ENCODE measurements at regions not wholly inside any gene's neighbourhood (a gene's known extent, or its start where the extent isn't known, plus 50 kb on each side); places are given as distances from the start of the nearest gene placed in this dataset.
"Not testable (repeated sequence)": the region's sequence is repeated elsewhere in the genome, so short reads cannot be mapped to it uniquely, and the experiment has no call there.

- Histone ChIP-seq H3K4me3 (ENCODE audit: insufficient read depth, low read depth, low read length) (no peak overlapping the region), H3K4me1 (ENCODE audit: insufficient read depth, low read length) (no peaks in the 10 kb centered on the region), H3K79me2 (ENCODE audit: insufficient read depth, low read length) (no peaks in the 10 kb centered on the region), H3K4me2 (ENCODE audit: low read length) (no peak overlapping the region), H3K27ac (ENCODE audit: low read depth, low read length) (no peak overlapping the region), H3K27me3 (ENCODE audit: insufficient read depth, low read length) (no peaks in the 10 kb centered on the region), H3K9me3 (ENCODE audit: insufficient read depth, low read depth, low read length) (no peaks in the 10 kb centered on the region), H3K36me3 (ENCODE audit: insufficient read depth, low read length) (no peaks in the 10 kb centered on the region), H4K20me1 (ENCODE audit: insufficient read depth, low read length) (no peaks in the 10 kb centered on the region), H3K9ac (ENCODE audit: low read length) (no peak overlapping the region), H2AFZ (ENCODE audit: low read depth, low read length) (no peak overlapping the region)
- Mint-ChIP-seq H3K9me3 (ENCODE audit: unreplicated experiment) (no peaks in the 10 kb centered on the region), H3K4me3 (ENCODE audit: unreplicated experiment) (no peak overlapping the region), H3K36me3 (ENCODE audit: low read depth, unreplicated experiment) (no peaks in the 10 kb centered on the region), H3K4me1 (ENCODE audit: low read depth, unreplicated experiment) (no peaks in the 10 kb centered on the region), H3K27ac (ENCODE audit: unreplicated experiment) (no peak overlapping the region), H3K27me3 (ENCODE audit: low read depth, unreplicated experiment) (peaks cover 12% of the 10 kb centered on the region)
- DNase-seq (ENCODE audit: low read depth): no peak
- TF ChIP-seq CTCF (IDR thresholded peaks at IDR 0.05; ENCODE audit: insufficient read depth, low read depth, low read length) (no peak), EZH2 (IDR thresholded peaks at IDR 0.05; ENCODE audit: insufficient read depth, low read length) (no peak)
- no peak for FAIRE-seq
Measured at GRCh38 chr2:14996351-14997014, 364.0 kb downstream of the LRATD1 start.

- Histone ChIP-seq H3K36me3 (ENCODE audit: insufficient read depth, low read length) (no peaks in the 10 kb centered on the region), H4K20me1 (ENCODE audit: insufficient read depth, low read length) (no peaks in the 10 kb centered on the region), H3K27ac (ENCODE audit: low read depth, low read length) (no peak overlapping the region), H3K9ac (ENCODE audit: low read length) (no peak overlapping the region), H2AFZ (ENCODE audit: low read depth, low read length) (no peak overlapping the region), H3K27me3 (ENCODE audit: insufficient read depth, low read length) (no peaks in the 10 kb centered on the region), H3K79me2 (ENCODE audit: insufficient read depth, low read length) (no peaks in the 10 kb centered on the region), H3K4me3 (ENCODE audit: insufficient read depth, low read depth, low read length) (no peak overlapping the region), H3K4me1 (ENCODE audit: insufficient read depth, low read length) (no peaks in the 10 kb centered on the region), H3K4me2 (ENCODE audit: low read length) (no peak overlapping the region), H3K9me3 (ENCODE audit: insufficient read depth, low read depth, low read length) (no peaks in the 10 kb centered on the region)
- H3K36me3 Mint-ChIP-seq (ENCODE audit: low read depth, unreplicated experiment): no peaks in the 10 kb centered on the region
- no peaks in the 10 kb centered on the region for H3K9me3 Mint-ChIP-seq (ENCODE audit: unreplicated experiment)
- DNase-seq (ENCODE audit: low read depth) (no peak), FAIRE-seq (no peak)
- no peak overlapping the region for H3K4me3 Mint-ChIP-seq (ENCODE audit: unreplicated experiment)
- peaks cover 12% of the 10 kb centered on the region for H3K27me3 Mint-ChIP-seq (ENCODE audit: low read depth, unreplicated experiment)
- H3K4me1 Mint-ChIP-seq (ENCODE audit: low read depth, unreplicated experiment): no peaks in the 10 kb centered on the region
- no peak overlapping the region for H3K27ac Mint-ChIP-seq (ENCODE audit: unreplicated experiment)
- TF ChIP-seq CTCF (IDR thresholded peaks at IDR 0.05; ENCODE audit: insufficient read depth, low read depth, low read length) (no peak), EZH2 (IDR thresholded peaks at IDR 0.05; ENCODE audit: insufficient read depth, low read length) (no peak)
Measured at GRCh38 chr2:14998546-14998945, 366.0 kb downstream of the LRATD1 start.

GRCh38 chr2:14999114-14999661 lies 366.7 kb downstream of the LRATD1 start:
- Histone ChIP-seq H3K4me3 (ENCODE audit: insufficient read depth, low read depth, low read length) (no peak overlapping the region), H2AFZ (ENCODE audit: low read depth, low read length) (no peak overlapping the region), H3K27ac (ENCODE audit: low read depth, low read length) (no peak overlapping the region), H3K27me3 (ENCODE audit: insufficient read depth, low read length) (no peaks in the 10 kb centered on the region), H3K79me2 (ENCODE audit: insufficient read depth, low read length) (no peaks in the 10 kb centered on the region), H4K20me1 (ENCODE audit: insufficient read depth, low read length) (no peaks in the 10 kb centered on the region), H3K36me3 (ENCODE audit: insufficient read depth, low read length) (no peaks in the 10 kb centered on the region), H3K4me1 (ENCODE audit: insufficient read depth, low read length) (no peaks in the 10 kb centered on the region), H3K9me3 (ENCODE audit: insufficient read depth, low read depth, low read length) (no peaks in the 10 kb centered on the region), H3K9ac (ENCODE audit: low read length) (no peak overlapping the region), H3K4me2 (ENCODE audit: low read length) (no peak overlapping the region)
- Mint-ChIP-seq H3K27ac (ENCODE audit: unreplicated experiment) (no peak overlapping the region), H3K36me3 (ENCODE audit: low read depth, unreplicated experiment) (no peaks in the 10 kb centered on the region), H3K4me1 (ENCODE audit: low read depth, unreplicated experiment) (no peaks in the 10 kb centered on the region), H3K9me3 (ENCODE audit: unreplicated experiment) (no peaks in the 10 kb centered on the region), H3K27me3 (ENCODE audit: low read depth, unreplicated experiment) (peaks cover 12% of the 10 kb centered on the region), H3K4me3 (ENCODE audit: unreplicated experiment) (no peak overlapping the region)
- DNase-seq (ENCODE audit: low read depth): no peak
- FAIRE-seq: no peak
- TF ChIP-seq CTCF (IDR thresholded peaks at IDR 0.05; ENCODE audit: insufficient read depth, low read depth, low read length) (no peak), EZH2 (IDR thresholded peaks at IDR 0.05; ENCODE audit: insufficient read depth, low read length) (no peak)

GRCh38 chr2:15002519-15002918 lies 370.0 kb downstream of the LRATD1 start:
- not testable (repeated sequence) for H3K4me3 Mint-ChIP-seq (ENCODE audit: unreplicated experiment); H3K4me3 ChIP-seq (ENCODE audit: insufficient read depth, low read depth, low read length); DNase-seq (ENCODE audit: low read depth); H3K79me2 ChIP-seq (ENCODE audit: insufficient read depth, low read length); H3K9me3 ChIP-seq (ENCODE audit: insufficient read depth, low read depth, low read length); H3K36me3 ChIP-seq (ENCODE audit: insufficient read depth, low read length); H3K27ac ChIP-seq (ENCODE audit: low read depth, low read length); H3K4me1 ChIP-seq (ENCODE audit: insufficient read depth, low read length); H3K4me2 ChIP-seq (ENCODE audit: low read length); H3K27me3 ChIP-seq (ENCODE audit: insufficient read depth, low read length); FAIRE-seq; H3K27ac Mint-ChIP-seq (ENCODE audit: unreplicated experiment); H3K9ac ChIP-seq (ENCODE audit: low read length); H4K20me1 ChIP-seq (ENCODE audit: insufficient read depth, low read length); H3K27me3 Mint-ChIP-seq (ENCODE audit: low read depth, unreplicated experiment); H3K36me3 Mint-ChIP-seq (ENCODE audit: low read depth, unreplicated experiment); H3K4me1 Mint-ChIP-seq (ENCODE audit: low read depth, unreplicated experiment); H2AFZ ChIP-seq (ENCODE audit: low read depth, low read length); H3K9me3 Mint-ChIP-seq (ENCODE audit: unreplicated experiment)
